ENCODE measurements at regions not wholly inside any gene's neighbourhood (a gene's known extent, or its start where the extent isn't known, plus 50 kb on each side); places are given as distances from the start of the nearest gene placed in this dataset.

DNA sequence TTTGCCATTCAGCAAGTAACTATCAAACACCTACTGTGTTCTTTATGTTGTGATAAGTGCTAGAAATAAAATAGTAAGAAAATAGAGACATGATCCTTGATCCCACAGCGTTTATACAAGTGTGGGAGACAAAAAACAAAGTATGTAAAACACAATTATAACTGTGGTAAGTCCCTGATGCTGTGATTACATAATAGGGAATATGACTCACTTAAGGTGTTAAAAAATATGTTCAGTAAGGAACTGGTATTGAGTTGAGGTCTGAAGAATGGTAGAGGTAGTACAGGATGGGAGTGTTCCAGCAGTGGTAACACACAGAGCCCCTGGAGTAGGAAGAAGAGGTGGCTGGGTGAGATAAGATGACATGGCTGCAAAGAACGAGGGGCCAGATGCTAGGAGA is 132.1 kb upstream of the TMC3 start:
- Histone ChIP-seq H3K9me3 (ENCODE audit: control insufficient read depth, low read depth, low read length) (no peaks in the 10 kb centered on the region), H3K18ac (ENCODE audit: insufficient read length, low read depth, low read length) (no peak overlapping the region), H4K8ac (replicated peaks; ENCODE audit: insufficient read length, low read depth, low read length) (no peak overlapping the region), H2BK15ac (ENCODE audit: low read depth, low read length) (no peak overlapping the region), H4K20me1 (ENCODE audit: control insufficient read depth, insufficient read depth, insufficient read length) (no peaks in the 10 kb centered on the region), H2AK5ac (ENCODE audit: insufficient read length, low read length) (no peak overlapping the region), H3K23me2 (ENCODE audit: insufficient read length, low read depth, low read length, poor library complexity, severe bottlenecking) (no peaks in the 10 kb centered on the region), H2BK20ac (ENCODE audit: low read depth, low read length, poor library complexity, severe bottlenecking) (no peak overlapping the region), H3K4me1 (ENCODE audit: insufficient read depth, low read length) (no peaks in the 10 kb centered on the region), H3K79me2 (ENCODE audit: insufficient read depth, low read length) (no peaks in the 10 kb centered on the region), H3K9ac (ENCODE audit: extremely low read depth, insufficient read length, low read length) (no peak overlapping the region), H3K23ac (ENCODE audit: insufficient read length, low read depth, low read length) (no peak overlapping the region), H3K4me2 (ENCODE audit: insufficient read depth, insufficient read length, low read length) (no peak overlapping the region), H3K4ac (ENCODE audit: low read depth, low read length) (no peak overlapping the region), H2BK120ac (ENCODE audit: low read depth, low read length, poor library complexity, severe bottlenecking) (no peak overlapping the region), H2AFZ (ENCODE audit: low read length) (no peak overlapping the region), H3K27me3 (ENCODE audit: insufficient read depth, low read length) (no peaks in the 10 kb centered on the region), H3K27ac (ENCODE audit: insufficient read length, low read depth, low read length) (no peak overlapping the region), H3K14ac (ENCODE audit: insufficient read depth, low read length) (no peak overlapping the region), H3K79me1 (ENCODE audit: insufficient read depth, low read depth, low read length, poor library complexity, severe bottlenecking) (no peaks in the 10 kb centered on the region), H2BK12ac (ENCODE audit: insufficient read length, low read depth, low read length) (no peak overlapping the region), H2BK5ac (ENCODE audit: insufficient read length, low read length) (no peak overlapping the region), H3K56ac (ENCODE audit: insufficient read length, low read depth, low read length) (no peak overlapping the region), H3T11ph (ENCODE audit: low read length) (no peak overlapping the region), H4K5ac (ENCODE audit: insufficient read length, low read depth, low read length) (no peak overlapping the region), H4K91ac (ENCODE audit: insufficient read length, low read depth, low read length) (no peak overlapping the region)
- no peaks in the 10 kb centered on the region; the same call in 1 of the 2 replicates for H3K27me3 Mint-ChIP-seq (ENCODE audit: low read depth)
- DNase-seq: no peak
- no peaks in the 10 kb centered on the region for H3K36me3 Mint-ChIP-seq (ENCODE audit: insufficient read depth in 1 of 3, low read depth in 3 of 3)
- WGBS (ENCODE audit: extremely low coverage, insufficient read length, low lambda C conversion rate): no CpG with 5 or more reads among the region's 2 CpGs
- no peaks in the 10 kb centered on the region for H3K9me3 Mint-ChIP-seq
- TF ChIP-seq, protein P1, sequence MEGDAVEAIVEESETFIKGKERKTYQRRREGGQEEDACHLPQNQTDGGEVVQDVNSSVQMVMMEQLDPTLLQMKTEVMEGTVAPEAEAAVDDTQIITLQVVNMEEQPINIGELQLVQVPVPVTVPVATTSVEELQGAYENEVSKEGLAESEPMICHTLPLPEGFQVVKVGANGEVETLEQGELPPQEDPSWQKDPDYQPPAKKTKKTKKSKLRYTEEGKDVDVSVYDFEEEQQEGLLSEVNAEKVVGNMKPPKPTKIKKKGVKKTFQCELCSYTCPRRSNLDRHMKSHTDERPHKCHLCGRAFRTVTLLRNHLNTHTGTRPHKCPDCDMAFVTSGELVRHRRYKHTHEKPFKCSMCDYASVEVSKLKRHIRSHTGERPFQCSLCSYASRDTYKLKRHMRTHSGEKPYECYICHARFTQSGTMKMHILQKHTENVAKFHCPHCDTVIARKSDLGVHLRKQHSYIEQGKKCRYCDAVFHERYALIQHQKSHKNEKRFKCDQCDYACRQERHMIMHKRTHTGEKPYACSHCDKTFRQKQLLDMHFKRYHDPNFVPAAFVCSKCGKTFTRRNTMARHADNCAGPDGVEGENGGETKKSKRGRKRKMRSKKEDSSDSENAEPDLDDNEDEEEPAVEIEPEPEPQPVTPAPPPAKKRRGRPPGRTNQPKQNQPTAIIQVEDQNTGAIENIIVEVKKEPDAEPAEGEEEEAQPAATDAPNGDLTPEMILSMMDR (conservative IDR thresholded peaks at IDR 0.05): no peak
- no peak overlapping the region for H3K27ac Mint-ChIP-seq
- no peak overlapping the region for H3K4me3 Mint-ChIP-seq
- H3K4me1 Mint-ChIP-seq: peaks cover 0 to 4% of the 10 kb centered on the region in 2 experiments; a peak in 2 of 4 replicates

Data from H9 (cell line).